Stomach (tissue), 4 donors: ENCODE measurements at regions not wholly inside any gene's neighbourhood (a gene's known extent, or its start where the extent isn't known, plus 50 kb on each side); places are given as distances from the start of the nearest gene placed in this dataset.

Source experiments
- CTCF ChIP-seq, 7 experiments: fragments of 450-650 bp in 4 of 7; fragments of 200-600 bp in 3 of 7; sonication (generic) in 3 of 7; IDR thresholded peaks; one replicate each; pipeline ENCODE4 v1.5.1; 2016 to 2019; ENCODE audit warnings: antibody characterized with exemption in 7 of 7, control low read depth in 2 of 7, mild to moderate bottlenecking in 1 of 7
- EP300 ChIP-seq: sonication (generic); formaldehyde crosslinking; IDR thresholded peaks from one replicate; pipeline ENCODE4 v1.6.1; 2017; ENCODE audit warnings: antibody characterized with exemption
- POLR2A ChIP-seq, 4 donors: fragments of 450-650 bp; IDR thresholded peaks; one replicate each; pipeline ENCODE4 v1.6.1; 2016; ENCODE audit warnings: antibody characterized with exemption in 4 of 4, control low read depth in 2 of 4, mild to moderate bottlenecking in 1 of 4, moderate library complexity in 1 of 4

DNA sequence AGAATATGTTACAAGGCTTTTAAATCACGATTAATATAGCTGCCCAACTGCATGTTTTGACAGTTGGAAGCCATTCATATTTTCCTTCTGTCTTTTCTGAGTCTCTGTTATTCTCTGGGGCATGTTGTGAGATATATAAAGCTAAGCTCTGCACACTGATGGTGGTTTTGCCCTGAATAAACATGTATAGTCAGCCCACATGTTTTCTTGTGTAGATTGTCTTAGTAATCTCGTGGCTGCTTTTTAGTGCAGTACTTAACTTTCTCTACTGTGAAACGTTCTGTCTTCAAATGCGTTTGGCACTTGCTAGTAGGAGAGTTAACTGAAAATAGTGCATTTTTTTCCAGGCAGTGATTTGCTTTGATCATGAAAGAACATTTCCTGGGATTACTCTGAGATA is 268.5 kb downstream of the DNAJB9 start:
- TF ChIP-seq CTCF (IDR thresholded peaks at IDR 0.05), result no peak
- TF ChIP-seq POLR2A (IDR thresholded peaks at IDR 0.05), result no peak
- TF ChIP-seq EP300, result no peak
